ENCODE measurements at regions not wholly inside any gene's neighbourhood (a gene's known extent, or its start where the extent isn't known, plus 50 kb on each side); places are given as distances from the start of the nearest gene placed in this dataset.

DNA sequence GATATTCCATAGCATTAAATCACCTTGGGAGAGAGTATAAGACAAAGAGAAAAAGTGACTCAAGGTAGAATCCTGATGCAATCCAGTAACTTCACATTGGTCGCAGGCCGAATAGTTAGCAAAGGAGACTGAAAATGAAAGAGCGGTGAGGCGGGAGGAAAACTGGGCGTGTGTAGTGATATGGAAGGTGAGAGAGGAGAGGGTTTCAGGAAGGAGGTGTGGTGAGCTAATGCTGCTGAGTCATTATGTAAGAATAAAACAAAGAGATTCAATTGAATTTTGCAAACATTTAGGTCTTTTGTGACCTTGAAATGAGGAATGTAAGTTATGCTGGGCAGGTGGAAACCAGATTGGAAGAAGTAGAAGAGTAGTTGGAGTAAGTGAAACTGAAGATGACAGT is 235.3 kb downstream of the C3orf38 start:
- FAIRE-seq (no peak), DNase-seq (ENCODE audit: insufficient read length, low spot score) (no peak)
- TF ChIP-seq, protein P1, sequence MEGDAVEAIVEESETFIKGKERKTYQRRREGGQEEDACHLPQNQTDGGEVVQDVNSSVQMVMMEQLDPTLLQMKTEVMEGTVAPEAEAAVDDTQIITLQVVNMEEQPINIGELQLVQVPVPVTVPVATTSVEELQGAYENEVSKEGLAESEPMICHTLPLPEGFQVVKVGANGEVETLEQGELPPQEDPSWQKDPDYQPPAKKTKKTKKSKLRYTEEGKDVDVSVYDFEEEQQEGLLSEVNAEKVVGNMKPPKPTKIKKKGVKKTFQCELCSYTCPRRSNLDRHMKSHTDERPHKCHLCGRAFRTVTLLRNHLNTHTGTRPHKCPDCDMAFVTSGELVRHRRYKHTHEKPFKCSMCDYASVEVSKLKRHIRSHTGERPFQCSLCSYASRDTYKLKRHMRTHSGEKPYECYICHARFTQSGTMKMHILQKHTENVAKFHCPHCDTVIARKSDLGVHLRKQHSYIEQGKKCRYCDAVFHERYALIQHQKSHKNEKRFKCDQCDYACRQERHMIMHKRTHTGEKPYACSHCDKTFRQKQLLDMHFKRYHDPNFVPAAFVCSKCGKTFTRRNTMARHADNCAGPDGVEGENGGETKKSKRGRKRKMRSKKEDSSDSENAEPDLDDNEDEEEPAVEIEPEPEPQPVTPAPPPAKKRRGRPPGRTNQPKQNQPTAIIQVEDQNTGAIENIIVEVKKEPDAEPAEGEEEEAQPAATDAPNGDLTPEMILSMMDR (IDR thresholded peaks at IDR 0.05; ENCODE audit: insufficient read depth, missing control alignments), result no peak

DNA sequence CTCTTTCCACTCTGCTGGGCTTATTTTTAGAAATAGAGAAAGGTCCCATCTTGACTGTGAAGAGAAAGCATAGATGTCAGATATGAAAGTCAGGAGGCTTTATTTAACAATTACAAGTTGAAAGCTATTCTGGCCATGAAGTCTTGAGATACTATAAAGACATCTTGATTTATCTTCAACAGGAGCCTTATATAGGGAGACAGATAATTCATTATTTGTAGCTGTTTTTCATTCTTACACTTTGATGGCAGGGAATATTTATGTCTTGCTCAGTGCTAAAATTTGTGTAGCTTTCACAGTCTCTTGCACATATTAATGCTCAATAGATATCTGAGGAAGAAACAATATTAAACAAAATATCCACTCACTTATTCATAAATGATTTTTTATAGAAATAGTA is 248.8 kb downstream of the C3orf38 start:
- no peak for FAIRE-seq
- TF ChIP-seq, protein P1 (IDR thresholded peaks at IDR 0.05; ENCODE audit: insufficient read depth, missing control alignments), result no peak
- DNase-seq (ENCODE audit: insufficient read length, low spot score), result no peak

DNA sequence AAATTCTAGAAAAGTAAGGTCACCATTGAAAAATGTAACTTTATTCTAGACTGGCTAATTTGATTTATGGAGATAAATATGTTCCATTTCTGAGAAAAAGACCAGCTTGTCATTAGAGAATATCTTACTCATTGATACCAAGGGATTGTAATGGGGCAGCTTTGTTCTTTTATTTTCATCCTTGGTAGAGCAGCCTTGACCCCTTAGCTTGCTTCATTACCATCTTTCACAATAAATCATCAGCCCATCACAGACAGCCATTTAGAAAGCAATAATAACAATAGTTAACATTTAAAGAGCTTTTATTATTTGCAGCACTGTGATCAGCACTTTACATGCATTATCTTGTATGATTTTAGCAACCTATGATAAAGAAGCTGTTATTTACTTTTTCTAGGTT is 253.6 kb downstream of the C3orf38 start:
- FAIRE-seq (no peak), DNase-seq (ENCODE audit: insufficient read length, low spot score) (no peak)
- TF ChIP-seq, protein P1 (IDR thresholded peaks at IDR 0.05; ENCODE audit: insufficient read depth, missing control alignments), result no peak

DNA sequence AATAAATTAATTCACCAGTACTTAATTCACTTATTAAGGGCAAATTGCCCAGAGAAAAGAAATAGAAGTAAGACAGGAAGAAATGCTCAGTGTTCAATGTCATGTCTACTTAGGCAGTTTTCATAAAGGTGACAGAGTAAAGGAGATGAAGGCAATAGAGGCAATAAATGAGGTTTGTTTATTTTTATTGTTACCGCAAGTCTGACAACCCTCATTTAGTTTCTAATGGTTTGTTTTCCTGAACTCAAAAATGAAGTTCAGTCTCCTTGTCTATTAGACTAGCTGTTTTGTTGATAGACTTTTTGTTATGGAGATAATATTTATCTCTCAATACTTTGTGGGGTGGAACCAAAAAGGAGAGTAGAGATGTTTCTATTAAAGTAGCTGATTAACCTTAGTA is 258.3 kb downstream of the C3orf38 start:
- FAIRE-seq, result no peak
- TF ChIP-seq, protein P1 (IDR thresholded peaks at IDR 0.05; ENCODE audit: insufficient read depth, missing control alignments), result no peak
- DNase-seq (ENCODE audit: insufficient read length, low spot score), result no peak

DNA sequence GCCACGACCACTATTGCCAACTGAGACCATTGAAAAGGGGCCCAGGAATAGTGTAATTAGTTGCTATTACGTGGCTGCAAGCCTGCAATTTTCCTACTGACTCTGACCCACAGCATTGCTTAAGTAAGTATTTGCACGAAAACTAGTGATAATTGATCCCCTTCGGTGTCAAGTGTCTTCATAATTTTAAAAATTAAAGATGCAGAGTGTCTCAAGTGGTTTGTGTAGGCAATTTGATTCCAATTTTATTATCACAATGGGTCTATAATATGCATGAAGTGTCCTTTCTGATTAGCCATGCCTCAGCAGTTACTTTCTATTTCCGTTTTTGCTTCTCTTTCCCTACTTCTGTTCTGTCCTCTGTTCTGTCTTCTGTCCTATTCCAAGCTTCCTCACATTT is 259.2 kb downstream of the C3orf38 start:
- DNase-seq (ENCODE audit: insufficient read length, low spot score), result no peak
- no peak for FAIRE-seq
- TF ChIP-seq, protein P1 (IDR thresholded peaks at IDR 0.05; ENCODE audit: insufficient read depth, missing control alignments), result no peak

DNA sequence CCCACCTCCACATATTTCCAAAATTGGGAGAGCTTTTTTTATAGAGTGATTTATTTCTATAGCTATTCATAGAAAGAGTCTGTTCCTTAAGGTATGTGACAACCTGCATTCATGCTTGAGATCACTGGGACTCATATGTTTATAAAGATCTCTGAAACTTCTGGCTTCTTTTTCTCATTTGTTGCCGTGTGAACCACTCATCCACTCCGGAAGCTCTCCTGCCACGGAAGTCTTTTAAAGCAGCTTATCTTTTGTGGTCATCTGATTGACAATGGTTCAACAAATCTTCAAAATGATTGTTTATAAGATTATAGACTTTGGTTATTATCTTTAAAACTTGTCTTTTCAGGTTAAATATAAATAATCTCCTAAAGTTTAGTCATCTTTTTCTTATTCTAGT is 260.5 kb downstream of the C3orf38 start:
- FAIRE-seq, result peak; percentile 41
- TF ChIP-seq, protein P1 (IDR thresholded peaks at IDR 0.05; ENCODE audit: insufficient read depth, missing control alignments), result no peak
- no peak for DNase-seq (ENCODE audit: insufficient read length, low spot score)

DNA sequence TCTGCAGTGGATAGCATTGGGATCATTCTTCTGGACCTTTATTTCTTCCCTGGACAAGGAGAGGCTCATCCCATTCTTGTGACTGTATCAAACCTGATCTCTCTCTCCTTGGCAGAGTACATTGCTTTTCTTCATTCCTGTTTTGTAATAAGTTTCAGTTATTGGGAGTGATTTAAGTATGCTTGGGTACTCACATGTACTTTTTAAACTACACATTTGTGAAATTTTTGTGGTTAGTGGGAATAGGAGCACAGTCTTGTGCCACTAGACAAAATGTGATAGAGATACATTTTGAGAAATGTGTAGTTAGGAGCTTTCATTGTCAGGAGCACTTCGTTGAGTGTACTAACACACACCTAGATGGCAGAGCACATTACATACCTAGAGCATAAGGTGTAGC is 262.6 kb downstream of the C3orf38 start:
- no peak for FAIRE-seq

More for the DNA sequence above, 262.6 kb downstream of the C3orf38 start:
- DNase-seq (ENCODE audit: insufficient read length, low spot score), result no peak
- TF ChIP-seq, protein P1 (IDR thresholded peaks at IDR 0.05; ENCODE audit: insufficient read depth, missing control alignments), result no peak

All from D721Med (cell line).